ENCODE measurements at regions not wholly inside any gene's neighbourhood (a gene's known extent, or its start where the extent isn't known, plus 50 kb on each side); places are given as distances from the start of the nearest gene placed in this dataset.

DNA sequence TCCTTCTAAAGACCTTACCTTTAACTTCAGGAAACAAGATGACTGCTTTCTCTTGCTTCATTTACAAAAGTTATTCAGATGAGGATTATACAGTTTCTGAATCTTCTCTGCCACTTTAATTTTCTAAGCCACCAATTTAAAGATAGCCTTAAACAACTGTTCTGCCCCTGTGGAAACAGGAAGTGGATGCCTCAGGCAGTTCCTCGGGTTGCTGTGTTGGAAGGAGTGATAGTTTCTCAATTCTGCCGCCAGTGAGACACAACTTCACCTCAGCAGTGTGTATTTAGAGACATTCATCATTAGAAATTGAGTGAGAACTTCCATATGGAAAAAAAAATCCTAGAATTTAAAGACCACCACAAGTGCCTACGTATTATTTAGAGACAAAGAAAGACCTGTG is 475.1 kb upstream of the WWC1 start:
- CTCF ChIA-PET, result no interaction called here
- Histone ChIP-seq H3K9ac (replicated peaks; ENCODE audit: extremely low read depth, insufficient read depth, low read length) (no peak overlapping the region), H3K36me3 (ENCODE audit: control insufficient read depth in 2 of 2, extremely low read depth in 1 of 2, insufficient read depth in 2 of 2, low read length in 2 of 2) (no peaks in the 10 kb centered on the region), H3K27me3 (ENCODE audit: control insufficient read depth in 2 of 2, insufficient read depth in 2 of 2, low read length in 2 of 2) (no peaks in the 10 kb centered on the region), H4K20me1 (replicated peaks; ENCODE audit: control insufficient read depth, extremely low read depth, insufficient read depth, low read length) (no peaks in the 10 kb centered on the region), H3K27ac (ENCODE audit: insufficient read depth, low read depth, low read length) (no peak overlapping the region), H2AFZ (ENCODE audit: low read depth, low read length) (no peak overlapping the region), H3K9me1 (replicated peaks; ENCODE audit: control insufficient read depth, extremely low read depth, insufficient read depth, low read length) (no peaks in the 10 kb centered on the region), H3K4me1 (ENCODE audit: control insufficient read depth, extremely low read depth, insufficient read depth, low read length) (no peaks in the 10 kb centered on the region), H3K79me2 (ENCODE audit: control insufficient read depth, insufficient read depth, low read length) (no peaks in the 10 kb centered on the region), H3K4me3 (replicated peaks in 1 of 3; ENCODE audit: insufficient read depth in 1 of 3, low read depth in 1 of 3, low read length in 3 of 3) (no peak overlapping the region), H3K9me3 (replicated peaks; ENCODE audit: control insufficient read depth, insufficient read depth, low read length) (peaks cover 10% of the 10 kb centered on the region), H3K4me2 (ENCODE audit: insufficient read depth, low read length) (no peak overlapping the region)
- FAIRE-seq (no peak), DNase-seq (ENCODE audit: low read depth, low spot score) (no peak)
- no TSS peak for BruUV-seq (replicated peaks)
- POLR2A ChIA-PET, result no interaction called here
- dilution Hi-C loops (cut with MboI; ENCODE audit: extremely low pct_ligation_motif_present, low sequenced_read_pairs), result no loop called here
- intact Hi-C loops (cut with micrococcal nuclease), result no loop called here
- TF ChIP-seq, protein P1, sequence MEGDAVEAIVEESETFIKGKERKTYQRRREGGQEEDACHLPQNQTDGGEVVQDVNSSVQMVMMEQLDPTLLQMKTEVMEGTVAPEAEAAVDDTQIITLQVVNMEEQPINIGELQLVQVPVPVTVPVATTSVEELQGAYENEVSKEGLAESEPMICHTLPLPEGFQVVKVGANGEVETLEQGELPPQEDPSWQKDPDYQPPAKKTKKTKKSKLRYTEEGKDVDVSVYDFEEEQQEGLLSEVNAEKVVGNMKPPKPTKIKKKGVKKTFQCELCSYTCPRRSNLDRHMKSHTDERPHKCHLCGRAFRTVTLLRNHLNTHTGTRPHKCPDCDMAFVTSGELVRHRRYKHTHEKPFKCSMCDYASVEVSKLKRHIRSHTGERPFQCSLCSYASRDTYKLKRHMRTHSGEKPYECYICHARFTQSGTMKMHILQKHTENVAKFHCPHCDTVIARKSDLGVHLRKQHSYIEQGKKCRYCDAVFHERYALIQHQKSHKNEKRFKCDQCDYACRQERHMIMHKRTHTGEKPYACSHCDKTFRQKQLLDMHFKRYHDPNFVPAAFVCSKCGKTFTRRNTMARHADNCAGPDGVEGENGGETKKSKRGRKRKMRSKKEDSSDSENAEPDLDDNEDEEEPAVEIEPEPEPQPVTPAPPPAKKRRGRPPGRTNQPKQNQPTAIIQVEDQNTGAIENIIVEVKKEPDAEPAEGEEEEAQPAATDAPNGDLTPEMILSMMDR (IDR thresholded peaks at IDR 0.05; ENCODE audit: extremely low read depth in 1 of 2, insufficient read depth in 1 of 2, low read depth in 1 of 2, low read length in 2 of 2), result no peak
- TF ChIP-seq POLR2A (IDR thresholded peaks at IDR 0.05; ENCODE audit: low read depth, low read length) (no peak), EZH2 (IDR thresholded peaks at IDR 0.05; ENCODE audit: borderline replicate concordance, low read depth, low read length, severe bottlenecking) (no peak)

DNA sequence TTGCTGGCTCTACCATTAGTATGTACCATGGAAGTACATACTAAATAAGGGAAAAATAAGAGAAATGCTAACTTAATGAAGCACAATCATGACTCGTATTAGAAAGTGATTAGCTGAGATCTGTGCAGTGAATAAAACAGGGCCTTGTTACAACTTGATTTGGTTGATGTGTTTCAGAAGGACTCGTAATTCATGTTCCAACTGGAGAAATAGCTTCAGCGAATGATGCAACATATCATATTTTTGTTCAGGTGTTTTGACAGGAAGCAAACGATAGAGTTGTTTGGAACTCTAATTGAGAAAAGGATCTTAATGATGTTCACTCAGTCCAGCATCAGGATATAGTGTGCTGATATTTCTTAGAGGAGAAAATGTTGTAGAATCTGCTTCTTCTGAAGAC is 474.6 kb upstream of the WWC1 start:
- intact Hi-C loops (cut with micrococcal nuclease), result no loop called here
- H3K79me2 ChIP-seq (ENCODE audit: control insufficient read depth, insufficient read depth, low read length), result no peaks in the 10 kb centered on the region
- no peak overlapping the region for H3K4me2 ChIP-seq (ENCODE audit: insufficient read depth, low read length)
- H4K20me1 ChIP-seq (replicated peaks; ENCODE audit: control insufficient read depth, extremely low read depth, insufficient read depth, low read length), result no peaks in the 10 kb centered on the region
- no TSS peak for BruUV-seq (replicated peaks)
- ChIA-PET POLR2A (no interaction called here), CTCF (no interaction called here)
- H3K4me3 ChIP-seq (replicated peaks in 1 of 3; ENCODE audit: insufficient read depth in 1 of 3, low read depth in 1 of 3, low read length in 3 of 3), result no peak overlapping the region
- DNase-seq (ENCODE audit: low read depth, low spot score) (no peak), FAIRE-seq (no peak)
- H3K27ac ChIP-seq (ENCODE audit: insufficient read depth, low read depth, low read length), result no peak overlapping the region
- dilution Hi-C loops (cut with MboI; ENCODE audit: extremely low pct_ligation_motif_present, low sequenced_read_pairs), result no loop called here
- H3K9me3 ChIP-seq (replicated peaks; ENCODE audit: control insufficient read depth, insufficient read depth, low read length), result peaks cover 10% of the 10 kb centered on the region
- H3K4me1 ChIP-seq (ENCODE audit: control insufficient read depth, extremely low read depth, insufficient read depth, low read length), result no peaks in the 10 kb centered on the region
- no peaks in the 10 kb centered on the region for H3K27me3 ChIP-seq (ENCODE audit: control insufficient read depth in 2 of 2, insufficient read depth in 2 of 2, low read length in 2 of 2)
- no peak overlapping the region for H2AFZ ChIP-seq (ENCODE audit: low read depth, low read length)
- no peaks in the 10 kb centered on the region for H3K36me3 ChIP-seq (ENCODE audit: control insufficient read depth in 2 of 2, extremely low read depth in 1 of 2, insufficient read depth in 2 of 2, low read length in 2 of 2)
- H3K9me1 ChIP-seq (replicated peaks; ENCODE audit: control insufficient read depth, extremely low read depth, insufficient read depth, low read length), result no peaks in the 10 kb centered on the region
- H3K9ac ChIP-seq (replicated peaks; ENCODE audit: extremely low read depth, insufficient read depth, low read length), result no peak overlapping the region
- TF ChIP-seq JUN (IDR thresholded peaks at IDR 0.05; ENCODE audit: borderline replicate concordance, insufficient read depth, insufficient read length, low read depth) (no peak), FOS (IDR thresholded peaks at IDR 0.05; ENCODE audit: borderline replicate concordance, insufficient read depth, low read length) (no peak), POLR2AphosphoS5 (IDR thresholded peaks at IDR 0.05; ENCODE audit: insufficient read depth, low read depth, low read length) (no peak), EZH2 (IDR thresholded peaks at IDR 0.05; ENCODE audit: borderline replicate concordance, low read depth, low read length, severe bottlenecking) (no peak), MYC (IDR thresholded peaks at IDR 0.05; ENCODE audit: low read depth, low read length) (no peak), POLR2A (IDR thresholded peaks at IDR 0.05; ENCODE audit: low read depth, low read length) (no peak), GATA2 (IDR thresholded peaks at IDR 0.05; ENCODE audit: insufficient read depth, insufficient read length, low read depth, low read length) (no peak)
- TF ChIP-seq, protein P2, sequence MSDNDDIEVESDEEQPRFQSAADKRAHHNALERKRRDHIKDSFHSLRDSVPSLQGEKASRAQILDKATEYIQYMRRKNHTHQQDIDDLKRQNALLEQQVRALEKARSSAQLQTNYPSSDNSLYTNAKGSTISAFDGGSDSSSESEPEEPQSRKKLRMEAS (IDR thresholded peaks at IDR 0.05; ENCODE audit: insufficient read depth, insufficient read length), result no peak
- TF ChIP-seq, protein P1 (IDR thresholded peaks at IDR 0.05; ENCODE audit: extremely low read depth in 1 of 2, insufficient read depth in 1 of 2, low read depth in 1 of 2, low read length in 2 of 2), result no peak

Measured in endothelial cell of umbilical vein (primary cell).